Ishikawa (cell line): ENCODE measurements at regions not wholly inside any gene's neighbourhood (a gene's known extent, or its start where the extent isn't known, plus 50 kb on each side); places are given as distances from the start of the nearest gene placed in this dataset.

Experiments used
- CEBPB ChIP-seq: IDR thresholded peaks from 2 replicates; pipeline ENCODE4 v1.6.1; 2012
- CREB1 ChIP-seq: IDR thresholded peaks from 2 replicates; pipeline ENCODE4 v1.6.1; 2012; ENCODE audit warnings: low read depth
- EP300 ChIP-seq: IDR thresholded peaks from 2 replicates; pipeline ENCODE4 v1.6.1; 2012; ENCODE audit warnings: borderline replicate concordance
- NFIC ChIP-seq: IDR thresholded peaks from 2 replicates; pipeline ENCODE4 v1.6.1; 2012
- TAF1 ChIP-seq: IDR thresholded peaks from 2 replicates; pipeline ENCODE4 v1.6.1; 2012; ENCODE audit warnings: low read depth, mild to moderate bottlenecking
- YY1 ChIP-seq: IDR thresholded peaks from 2 replicates; pipeline ENCODE4 v1.6.1; 2012; ENCODE audit warnings: low read depth
- ZBTB7A ChIP-seq: IDR thresholded peaks from 2 replicates; pipeline ENCODE4 v1.6.1; 2012; ENCODE audit warnings: low read depth
- TF ChIP-seq, protein P1 (sequence below): IDR thresholded peaks from 2 replicates; pipeline ENCODE4 v1.6.1; 2012

DNA sequence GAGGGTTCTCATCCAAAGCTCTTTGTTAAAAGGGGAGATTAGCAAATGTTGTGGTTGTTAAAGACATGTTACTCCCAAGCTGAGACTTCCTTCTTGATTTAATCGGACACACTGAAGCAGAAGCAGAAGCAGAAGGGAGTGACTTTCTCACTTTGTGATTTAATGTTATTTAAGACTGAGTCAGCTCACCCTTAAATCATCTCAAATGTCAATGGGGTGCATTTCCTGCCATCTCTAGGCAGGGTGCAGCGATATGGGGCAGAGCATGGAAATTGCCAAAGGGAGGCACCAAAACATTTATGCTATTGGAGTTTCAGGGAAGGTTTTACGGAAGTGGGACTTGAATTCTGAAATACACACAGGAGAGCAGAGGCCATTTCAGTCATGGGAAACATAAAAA lies 283.6 kb downstream of the ABCC12 start:
- no peak for TF ChIP-seq YY1
- no peak for TF ChIP-seq EP300
- TF ChIP-seq TAF1 = no peak
- TF ChIP-seq CEBPB = no peak
- no peak for TF ChIP-seq NFIC
- no peak for TF ChIP-seq ZBTB7A
- TF ChIP-seq, protein P1, sequence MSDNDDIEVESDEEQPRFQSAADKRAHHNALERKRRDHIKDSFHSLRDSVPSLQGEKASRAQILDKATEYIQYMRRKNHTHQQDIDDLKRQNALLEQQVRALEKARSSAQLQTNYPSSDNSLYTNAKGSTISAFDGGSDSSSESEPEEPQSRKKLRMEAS = no peak
- no peak for TF ChIP-seq CREB1
